ES-I3 (cell line): ENCODE measurements at regions not wholly inside any gene's neighbourhood (a gene's known extent, or its start where the extent isn't known, plus 50 kb on each side); places are given as distances from the start of the nearest gene placed in this dataset.

Experiments
- H3K36me3 ChIP-seq: 2 replicates; pipeline ENCODE4 v1.6.1; 2013; ENCODE audit warnings: mild to moderate bottlenecking, low read length, control low read depth, moderate library complexity; ENCODE audit not compliant: insufficient read depth
- H3K4me1 ChIP-seq: 2 replicates; pipeline ENCODE4 v1.6.1; 2013; ENCODE audit warnings: mild to moderate bottlenecking, control low read depth, low read length; ENCODE audit not compliant: insufficient read depth
- H3K9ac ChIP-seq: 2 replicates; pipeline ENCODE4 v1.6.1; 2013; ENCODE audit warnings: low read depth, mild to moderate bottlenecking, low read length, moderate library complexity
- H3K9me3 ChIP-seq: 2 replicates; pipeline ENCODE4 v1.6.1; 2013; ENCODE audit warnings: mild to moderate bottlenecking, low read length, moderate library complexity; ENCODE audit not compliant: control insufficient read depth, insufficient read depth

DNA sequence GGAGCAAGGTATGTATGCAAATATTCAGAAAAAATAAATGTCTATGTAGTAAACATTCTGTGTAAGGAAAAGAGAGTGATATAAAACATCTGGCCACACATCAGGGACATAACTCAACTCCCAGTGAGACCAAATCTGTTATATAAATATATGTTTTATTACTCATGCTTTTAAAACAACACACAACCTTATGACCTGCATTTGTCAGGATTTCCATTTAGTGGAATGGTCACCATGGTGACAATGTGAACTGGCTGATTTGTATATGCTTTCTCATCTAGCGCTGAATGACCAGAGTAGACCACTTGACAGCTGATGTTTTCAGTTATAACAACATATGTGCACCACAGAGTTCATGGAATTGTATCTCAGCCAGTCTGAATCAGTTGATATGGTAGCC lies 551.7 kb downstream of the HTR7 start:
- H3K9ac ChIP-seq = no peak overlapping the region
- no peaks in the 10 kb centered on the region for H3K9me3 ChIP-seq
- H3K36me3 ChIP-seq = no peaks in the 10 kb centered on the region
- H3K4me1 ChIP-seq = peaks cover 8% of the 10 kb centered on the region; the same call in 1 of the 2 replicates

GRCh38 chr10:90308223-90308622 lies 549.6 kb downstream of the HTR7 start:
- Histone ChIP-seq H3K9me3 (no peaks in the 10 kb centered on the region), H3K36me3 (no peaks in the 10 kb centered on the region), H3K9ac (no peak overlapping the region), H3K4me1 (no peaks in the 10 kb centered on the region)

DNA sequence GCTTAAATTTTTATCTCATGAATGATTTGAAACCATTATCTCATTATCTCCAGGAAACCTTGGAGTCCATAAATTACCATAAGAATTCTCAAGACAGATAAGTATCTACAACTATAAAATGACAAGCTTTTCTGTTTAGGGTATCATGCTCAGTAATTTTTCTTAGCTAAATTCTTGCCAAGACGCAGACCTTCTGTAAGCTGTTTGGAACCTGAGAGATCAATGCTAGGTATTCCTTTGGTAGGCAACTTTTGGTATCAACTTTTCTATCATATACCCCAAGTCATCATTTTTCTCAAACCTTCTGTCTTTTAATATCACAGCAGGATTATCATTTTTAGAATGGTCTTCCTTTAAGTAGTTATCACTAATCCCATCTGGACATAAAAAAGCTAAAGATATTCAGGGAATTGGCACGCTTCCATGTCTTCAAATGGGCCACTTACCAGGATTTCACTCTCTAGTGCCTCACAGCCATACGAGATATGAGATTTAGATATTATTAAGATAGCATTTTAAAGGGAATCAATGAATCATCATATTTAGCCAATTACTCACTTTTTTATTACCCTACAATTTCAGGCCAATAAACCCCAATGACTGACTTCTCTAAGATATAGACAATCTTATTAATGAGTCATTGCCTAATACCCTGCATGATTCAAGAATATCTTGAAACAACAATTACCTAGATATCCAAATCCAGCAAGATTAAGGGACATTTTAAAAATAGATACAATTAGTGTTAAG lies 544.1 kb downstream of the HTR7 start:
- no peaks in the 10 kb centered on the region for H3K36me3 ChIP-seq
- H3K9me3 ChIP-seq = no peaks in the 10 kb centered on the region
- no peak overlapping the region for H3K9ac ChIP-seq
- H3K4me1 ChIP-seq = peaks cover 19% of the 10 kb centered on the region

DNA sequence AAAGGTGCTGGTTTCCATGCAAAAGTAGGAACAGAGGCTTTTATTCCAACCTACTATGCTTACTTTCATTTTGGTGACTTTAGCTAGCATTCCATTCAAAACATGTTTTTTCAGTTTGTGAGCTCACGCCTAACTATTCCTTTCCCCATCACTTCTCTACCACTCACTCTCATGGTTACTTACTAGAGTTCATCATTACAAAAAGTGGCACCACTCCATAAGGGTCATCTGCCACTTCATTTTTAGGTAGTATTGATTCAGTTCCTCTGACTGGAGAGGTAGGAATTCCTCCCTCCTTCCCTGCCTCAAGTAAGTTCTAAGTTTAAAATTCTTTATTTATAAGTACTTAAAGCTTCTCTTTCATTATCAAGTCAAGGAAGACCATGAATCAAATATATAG lies 543.1 kb downstream of the HTR7 start:
- Histone ChIP-seq H3K9ac (no peak overlapping the region), H3K9me3 (no peaks in the 10 kb centered on the region), H3K36me3 (no peaks in the 10 kb centered on the region), H3K4me1 (peaks cover 26% of the 10 kb centered on the region)

- H3K9me3 ChIP-seq = no peaks in the 10 kb centered on the region
- H3K36me3 ChIP-seq = no peaks in the 10 kb centered on the region
- peaks cover 37% of the 10 kb centered on the region for H3K4me1 ChIP-seq
- H3K9ac ChIP-seq = no peak overlapping the region
Observed at GRCh38 chr10:90317172-90317571, 540.7 kb downstream of the HTR7 start.

- Histone ChIP-seq H3K9me3 (no peaks in the 10 kb centered on the region), H3K9ac (no peak overlapping the region), H3K4me1 (peaks cover 37% of the 10 kb centered on the region), H3K36me3 (no peaks in the 10 kb centered on the region)
Observed at GRCh38 chr10:90318659-90319058, 539.2 kb downstream of the HTR7 start.

GRCh38 chr10:90319188-90319914 lies 538.5 kb downstream of the HTR7 start:
- H3K4me1 ChIP-seq = peaks cover 37% of the 10 kb centered on the region
- H3K9ac ChIP-seq = no peak overlapping the region
- no peaks in the 10 kb centered on the region for H3K36me3 ChIP-seq
- H3K9me3 ChIP-seq = no peaks in the 10 kb centered on the region

- no peaks in the 10 kb centered on the region for H3K9me3 ChIP-seq
- H3K36me3 ChIP-seq = no peaks in the 10 kb centered on the region
- H3K9ac ChIP-seq = no peak overlapping the region
- H3K4me1 ChIP-seq = peaks cover 37% of the 10 kb centered on the region
Observed at GRCh38 chr10:90321132-90321816, 536.6 kb downstream of the HTR7 start.

- Histone ChIP-seq H3K36me3 (no peaks in the 10 kb centered on the region), H3K9ac (no peak overlapping the region), H3K4me1 (no peaks in the 10 kb centered on the region), H3K9me3 (no peaks in the 10 kb centered on the region; the same call in 1 of the 2 replicates)
Observed at GRCh38 chr10:90326498-90327267, 531.2 kb downstream of the HTR7 start.

DNA sequence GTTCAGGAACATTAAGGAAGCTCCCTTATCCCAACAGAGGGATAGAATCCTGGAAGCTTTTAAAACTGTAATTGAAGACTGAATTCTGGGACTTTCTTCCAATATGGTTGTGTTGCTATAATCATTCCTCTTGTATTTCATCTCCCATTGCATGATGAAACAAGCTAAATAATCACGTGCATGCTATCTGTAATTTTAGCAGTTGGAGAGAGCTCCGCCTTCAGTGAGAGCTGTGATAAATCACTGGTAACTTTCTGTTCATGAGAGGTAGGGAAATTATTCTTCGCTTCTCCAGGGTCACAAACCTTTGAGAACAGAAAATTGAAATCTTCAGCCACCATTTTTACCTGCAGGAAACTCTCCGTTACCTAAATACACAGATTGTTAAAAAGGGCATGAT lies 530.2 kb downstream of the HTR7 start:
- H3K36me3 ChIP-seq = no peaks in the 10 kb centered on the region
- H3K4me1 ChIP-seq = no peaks in the 10 kb centered on the region

GRCh38 chr10:90328459-90328858 lies 529.4 kb downstream of the HTR7 start:
- H3K36me3 ChIP-seq = no peaks in the 10 kb centered on the region
- no peaks in the 10 kb centered on the region for H3K4me1 ChIP-seq
- no peaks in the 10 kb centered on the region; the same call in 1 of the 2 replicates for H3K9me3 ChIP-seq
- no peak overlapping the region for H3K9ac ChIP-seq

More for the DNA sequence above, 530.2 kb downstream of the HTR7 start:
- H3K9ac ChIP-seq = no peak overlapping the region
- no peaks in the 10 kb centered on the region; the same call in 1 of the 2 replicates for H3K9me3 ChIP-seq

DNA sequence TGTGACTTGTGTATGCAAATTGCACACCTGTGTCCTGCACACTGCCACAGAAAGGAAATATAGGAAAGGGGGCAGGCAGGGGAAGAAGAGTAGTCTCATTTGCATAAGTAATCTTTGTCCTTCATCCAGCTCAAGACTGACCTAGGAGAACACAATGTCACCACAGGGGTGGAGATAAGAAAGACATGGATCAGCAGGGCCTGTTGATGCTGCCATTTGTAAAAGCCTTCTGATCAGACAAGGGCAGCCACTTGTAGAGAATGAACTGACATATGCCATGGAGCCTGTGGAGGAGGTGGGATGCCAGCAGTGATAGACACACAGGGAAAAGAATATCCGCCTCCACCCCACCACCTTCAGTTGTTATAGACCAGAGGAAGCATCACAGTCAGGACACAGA lies 528.9 kb downstream of the HTR7 start:
- H3K36me3 ChIP-seq = no peaks in the 10 kb centered on the region

GRCh38 chr10:90337316-90337715 lies 520.5 kb downstream of the HTR7 start:
- H3K9ac ChIP-seq = no peak overlapping the region
- H3K9me3 ChIP-seq = no peaks in the 10 kb centered on the region
- H3K36me3 ChIP-seq = no peaks in the 10 kb centered on the region
- H3K4me1 ChIP-seq = no peaks in the 10 kb centered on the region

More for the DNA sequence above, 528.9 kb downstream of the HTR7 start:
- Histone ChIP-seq H3K9me3 (no peaks in the 10 kb centered on the region; the same call in 1 of the 2 replicates), H3K4me1 (no peaks in the 10 kb centered on the region), H3K9ac (no peak overlapping the region)

DNA sequence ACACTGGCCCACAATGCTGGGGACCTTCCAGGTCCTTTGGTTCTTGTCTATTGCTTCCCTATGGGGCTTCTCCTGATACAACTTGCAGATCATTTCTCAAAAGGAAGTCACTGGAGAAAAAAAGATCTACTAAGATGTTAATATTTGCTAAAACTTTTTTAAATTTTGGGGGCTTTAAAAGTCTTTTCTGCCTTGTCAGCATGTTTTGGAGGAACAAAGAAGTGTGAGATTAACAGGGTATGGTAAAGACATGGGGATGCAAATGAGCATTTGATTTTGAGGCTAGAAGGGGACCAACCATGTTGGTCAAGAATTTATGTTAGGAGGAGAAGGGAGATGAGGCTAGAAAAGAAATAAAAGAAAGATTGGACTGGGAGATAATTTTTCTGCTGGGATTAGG lies 515.4 kb downstream of the HTR7 start:
- H3K9me3 ChIP-seq = no peaks in the 10 kb centered on the region
- H3K9ac ChIP-seq = no peak overlapping the region
- peaks cover 13% of the 10 kb centered on the region; the same call in 1 of the 2 replicates for H3K4me1 ChIP-seq
- no peaks in the 10 kb centered on the region for H3K36me3 ChIP-seq
